ENCODE measurements at regions not wholly inside any gene's neighbourhood (a gene's known extent, or its start where the extent isn't known, plus 50 kb on each side); places are given as distances from the start of the nearest gene placed in this dataset.

- TF ChIP-seq, protein P1, sequence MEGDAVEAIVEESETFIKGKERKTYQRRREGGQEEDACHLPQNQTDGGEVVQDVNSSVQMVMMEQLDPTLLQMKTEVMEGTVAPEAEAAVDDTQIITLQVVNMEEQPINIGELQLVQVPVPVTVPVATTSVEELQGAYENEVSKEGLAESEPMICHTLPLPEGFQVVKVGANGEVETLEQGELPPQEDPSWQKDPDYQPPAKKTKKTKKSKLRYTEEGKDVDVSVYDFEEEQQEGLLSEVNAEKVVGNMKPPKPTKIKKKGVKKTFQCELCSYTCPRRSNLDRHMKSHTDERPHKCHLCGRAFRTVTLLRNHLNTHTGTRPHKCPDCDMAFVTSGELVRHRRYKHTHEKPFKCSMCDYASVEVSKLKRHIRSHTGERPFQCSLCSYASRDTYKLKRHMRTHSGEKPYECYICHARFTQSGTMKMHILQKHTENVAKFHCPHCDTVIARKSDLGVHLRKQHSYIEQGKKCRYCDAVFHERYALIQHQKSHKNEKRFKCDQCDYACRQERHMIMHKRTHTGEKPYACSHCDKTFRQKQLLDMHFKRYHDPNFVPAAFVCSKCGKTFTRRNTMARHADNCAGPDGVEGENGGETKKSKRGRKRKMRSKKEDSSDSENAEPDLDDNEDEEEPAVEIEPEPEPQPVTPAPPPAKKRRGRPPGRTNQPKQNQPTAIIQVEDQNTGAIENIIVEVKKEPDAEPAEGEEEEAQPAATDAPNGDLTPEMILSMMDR (conservative IDR thresholded peaks at IDR 0.05; ENCODE audit: low read depth, low read length) = no peak
- TF ChIP-seq EZH2 (IDR thresholded peaks at IDR 0.05; ENCODE audit: borderline replicate concordance, low read depth, low read length, poor library complexity, severe bottlenecking) = no peak
These were observed 68.1 kb downstream of the MTERF1 start for GRCh38 chr7:91812388-91812787.

Data from A673 (cell line).